Gastroesophageal sphincter (tissue), 3 donors: ENCODE measurements at regions not wholly inside any gene's neighbourhood (a gene's known extent, or its start where the extent isn't known, plus 50 kb on each side); places are given as distances from the start of the nearest gene placed in this dataset.

ENCODE experiments used
- EP300 ChIP-seq: sonication (generic); formaldehyde crosslinking; IDR thresholded peaks from one replicate; pipeline ENCODE4 v1.6.1; 2017; ENCODE audit warnings: antibody characterized with exemption, mild to moderate bottlenecking
- POLR2A ChIP-seq, 2 donors: fragments of 450-650 bp; IDR thresholded peaks; one replicate each; pipeline ENCODE4 v1.6.1; 2017; ENCODE audit warnings: antibody characterized with exemption in 2 of 2, mild to moderate bottlenecking in 2 of 2, moderate library complexity in 1 of 2
- POLR2AphosphoS5 ChIP-seq: sonication (generic); formaldehyde crosslinking; IDR thresholded peaks from one replicate; pipeline ENCODE4 v1.6.1; 2017; ENCODE audit warnings: antibody characterized with exemption
- TF ChIP-seq, protein P1 (sequence below), 4 experiments: fragments of 200-600 bp in 2 of 4; fragments of 450-650 bp in 2 of 4; sonication (generic) in 1 of 4; IDR thresholded peaks; one replicate each; pipeline ENCODE4 v1.5.1; 2017 to 2019; ENCODE audit warnings: antibody characterized with exemption in 4 of 4, mild to moderate bottlenecking in 2 of 4, moderate library complexity in 2 of 4

DNA sequence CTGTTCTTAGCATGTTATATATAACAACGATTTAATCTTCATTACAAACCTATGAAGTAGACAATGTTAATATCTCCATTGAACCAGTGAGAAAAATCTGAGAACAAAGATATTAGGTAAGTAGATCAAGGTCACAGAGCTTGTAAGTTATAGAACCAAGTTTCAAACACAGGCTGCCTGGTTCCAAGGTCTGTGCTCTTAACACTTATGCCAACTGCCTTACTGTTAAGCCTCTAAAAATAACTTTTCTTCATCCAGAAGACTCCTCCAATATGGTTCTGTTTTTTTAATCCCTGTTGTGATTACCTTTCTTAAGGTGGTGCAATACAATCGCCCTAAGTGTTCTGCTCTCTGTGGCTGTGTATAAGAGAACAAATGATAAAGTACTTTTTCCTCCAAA lies 282.0 kb upstream of the GRID2 start:
- TF ChIP-seq, protein P1, sequence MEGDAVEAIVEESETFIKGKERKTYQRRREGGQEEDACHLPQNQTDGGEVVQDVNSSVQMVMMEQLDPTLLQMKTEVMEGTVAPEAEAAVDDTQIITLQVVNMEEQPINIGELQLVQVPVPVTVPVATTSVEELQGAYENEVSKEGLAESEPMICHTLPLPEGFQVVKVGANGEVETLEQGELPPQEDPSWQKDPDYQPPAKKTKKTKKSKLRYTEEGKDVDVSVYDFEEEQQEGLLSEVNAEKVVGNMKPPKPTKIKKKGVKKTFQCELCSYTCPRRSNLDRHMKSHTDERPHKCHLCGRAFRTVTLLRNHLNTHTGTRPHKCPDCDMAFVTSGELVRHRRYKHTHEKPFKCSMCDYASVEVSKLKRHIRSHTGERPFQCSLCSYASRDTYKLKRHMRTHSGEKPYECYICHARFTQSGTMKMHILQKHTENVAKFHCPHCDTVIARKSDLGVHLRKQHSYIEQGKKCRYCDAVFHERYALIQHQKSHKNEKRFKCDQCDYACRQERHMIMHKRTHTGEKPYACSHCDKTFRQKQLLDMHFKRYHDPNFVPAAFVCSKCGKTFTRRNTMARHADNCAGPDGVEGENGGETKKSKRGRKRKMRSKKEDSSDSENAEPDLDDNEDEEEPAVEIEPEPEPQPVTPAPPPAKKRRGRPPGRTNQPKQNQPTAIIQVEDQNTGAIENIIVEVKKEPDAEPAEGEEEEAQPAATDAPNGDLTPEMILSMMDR (IDR thresholded peaks at IDR 0.05), result no peak
- TF ChIP-seq POLR2AphosphoS5, result no peak
- TF ChIP-seq POLR2A (IDR thresholded peaks at IDR 0.05), result no peak
- no peak for TF ChIP-seq EP300
